ENCODE measurements at regions not wholly inside any gene's neighbourhood (a gene's known extent, or its start where the extent isn't known, plus 50 kb on each side); places are given as distances from the start of the nearest gene placed in this dataset.

- DNase-seq, result no peak
- H3K36me3 ChIP-seq, result no peaks in the 10 kb centered on the region
- peaks cover 74% of the 10 kb centered on the region for H3K27me3 ChIP-seq (ENCODE audit: low read depth)
- no peak for TF ChIP-seq CTCF (IDR thresholded peaks at IDR 0.05; ENCODE audit: borderline replicate concordance)
- H3K4me1 ChIP-seq, result no peaks in the 10 kb centered on the region
- peaks cover 10% of the 10 kb centered on the region for H3K9me3 ChIP-seq (replicated peaks)
- no peak overlapping the region for H3K27ac ChIP-seq (replicated peaks)
- H3K4me3 ChIP-seq, result no peak overlapping the region
- intact Hi-C loops (cut with micrococcal nuclease), result no loop called here
Observed at GRCh38 chr22:22429369-22430108, 79.0 kb downstream of the ZNF280B start.

DNA sequence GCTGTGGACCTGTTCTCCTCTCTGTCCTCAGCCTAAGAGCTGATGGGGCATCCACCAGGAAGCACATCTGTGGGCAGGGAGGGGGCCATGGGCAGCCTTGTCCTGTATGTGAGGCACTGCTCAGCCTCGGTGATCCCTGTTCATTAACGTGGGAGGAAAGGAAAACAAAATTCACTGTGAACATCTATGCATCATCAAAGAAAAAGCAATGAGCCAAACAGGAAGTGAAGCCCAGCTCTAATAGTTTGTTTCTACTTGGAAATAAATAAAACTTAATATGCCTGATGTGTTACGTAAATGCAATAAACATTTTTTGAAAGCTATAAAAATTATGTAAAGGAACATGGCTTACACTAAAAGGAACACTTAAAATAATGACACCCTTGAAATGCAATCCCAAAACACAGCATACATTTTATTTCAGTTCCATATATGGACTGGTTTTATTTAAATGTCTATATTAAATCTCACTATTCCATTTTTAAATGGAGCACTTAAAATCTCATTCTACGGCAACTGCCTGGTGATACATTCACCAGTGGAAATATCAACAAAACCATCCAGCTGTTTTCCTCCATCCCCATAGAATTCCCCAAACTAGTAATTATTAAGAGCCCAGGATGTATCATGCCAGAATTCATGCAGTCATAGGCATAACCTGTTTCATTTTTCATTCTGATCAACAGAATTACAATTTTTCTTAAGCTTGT, 78.3 kb downstream of the ZNF280B start:
- peaks cover 66% of the 10 kb centered on the region for H3K27me3 ChIP-seq (ENCODE audit: low read depth)

DNA sequence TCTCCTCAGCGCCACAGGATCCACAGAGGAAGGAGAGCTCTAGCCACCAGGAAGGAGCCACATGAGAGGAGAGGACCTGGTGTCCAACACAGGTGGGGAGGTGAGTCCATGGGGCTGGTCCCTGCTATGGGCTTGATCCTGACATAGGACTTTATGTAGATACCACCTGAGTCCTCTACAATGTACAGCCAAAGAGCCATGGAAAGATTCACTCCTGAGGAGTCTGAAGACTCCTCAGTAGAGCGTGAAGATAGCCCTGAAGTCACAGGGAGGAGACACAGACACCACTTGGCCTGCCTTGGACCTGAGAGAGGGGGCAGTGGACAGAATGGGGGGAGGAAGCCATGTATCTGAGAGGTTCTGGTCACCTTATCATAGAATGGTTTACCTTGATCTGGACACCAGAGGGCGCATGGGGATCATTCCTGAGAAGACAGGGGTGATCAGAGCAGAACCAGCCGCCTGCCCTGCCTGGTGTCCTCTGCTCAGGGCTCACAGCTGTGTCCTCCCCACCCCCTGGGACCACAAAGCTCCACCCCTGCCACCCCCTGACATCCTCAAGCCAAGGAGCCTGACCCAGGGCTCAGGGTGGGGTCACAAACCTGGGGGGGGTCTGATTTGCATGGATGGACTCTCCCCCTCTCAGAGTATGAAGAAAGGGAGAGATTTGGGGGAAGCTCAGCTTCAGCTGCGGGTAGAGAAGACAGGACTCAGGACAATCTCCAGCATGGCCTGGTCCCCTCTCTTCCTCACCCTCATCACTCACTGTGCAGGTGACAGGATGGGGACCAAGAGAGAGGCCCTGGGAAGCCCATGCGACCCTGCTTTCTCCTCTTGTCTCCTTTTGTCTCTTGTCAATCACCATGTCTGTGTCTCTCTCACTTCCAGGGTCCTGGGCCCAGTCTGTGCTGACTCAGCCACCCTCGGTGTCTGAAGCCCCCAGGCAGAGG, 77.0 kb downstream of the ZNF280B start:
- TF ChIP-seq CTCF (IDR thresholded peaks at IDR 0.05; ENCODE audit: borderline replicate concordance), result peak; percentile 66
- H3K27ac ChIP-seq (replicated peaks), result no peak overlapping the region
- H3K4me3 ChIP-seq, result no peak overlapping the region
- intact Hi-C loops (cut with micrococcal nuclease), result no loop called here
- peaks cover 14% of the 10 kb centered on the region for H3K9me3 ChIP-seq (replicated peaks)
- H3K4me1 ChIP-seq, result no peaks in the 10 kb centered on the region
- peaks cover 64% of the 10 kb centered on the region for H3K27me3 ChIP-seq (ENCODE audit: low read depth)
- H3K36me3 ChIP-seq, result no peaks in the 10 kb centered on the region
- DNase-seq, result peak; percentile 30

More for the DNA sequence above, 78.3 kb downstream of the ZNF280B start:
- no peaks in the 10 kb centered on the region for H3K36me3 ChIP-seq
- no peaks in the 10 kb centered on the region for H3K4me1 ChIP-seq
- H3K9me3 ChIP-seq (replicated peaks), result peaks cover 14% of the 10 kb centered on the region
- no peak overlapping the region for H3K4me3 ChIP-seq
- no peak for DNase-seq
- H3K27ac ChIP-seq (replicated peaks), result no peak overlapping the region
- intact Hi-C loops (cut with micrococcal nuclease), result no loop called here
- TF ChIP-seq CTCF (IDR thresholded peaks at IDR 0.05; ENCODE audit: borderline replicate concordance), result no peak

GRCh38 chr22:22432479-22432878, 76.1 kb downstream of the ZNF280B start:
- no peak for TF ChIP-seq CTCF (IDR thresholded peaks at IDR 0.05; ENCODE audit: borderline replicate concordance)
- H3K36me3 ChIP-seq, result no peaks in the 10 kb centered on the region
- DNase-seq, result no peak
- no peaks in the 10 kb centered on the region for H3K4me1 ChIP-seq
- H3K9me3 ChIP-seq (replicated peaks), result peaks cover 14% of the 10 kb centered on the region
- peaks cover 64% of the 10 kb centered on the region for H3K27me3 ChIP-seq (ENCODE audit: low read depth)
- H3K27ac ChIP-seq (replicated peaks), result no peak overlapping the region
- intact Hi-C loops (cut with micrococcal nuclease), result no loop called here
- H3K4me3 ChIP-seq, result no peak overlapping the region

DNA sequence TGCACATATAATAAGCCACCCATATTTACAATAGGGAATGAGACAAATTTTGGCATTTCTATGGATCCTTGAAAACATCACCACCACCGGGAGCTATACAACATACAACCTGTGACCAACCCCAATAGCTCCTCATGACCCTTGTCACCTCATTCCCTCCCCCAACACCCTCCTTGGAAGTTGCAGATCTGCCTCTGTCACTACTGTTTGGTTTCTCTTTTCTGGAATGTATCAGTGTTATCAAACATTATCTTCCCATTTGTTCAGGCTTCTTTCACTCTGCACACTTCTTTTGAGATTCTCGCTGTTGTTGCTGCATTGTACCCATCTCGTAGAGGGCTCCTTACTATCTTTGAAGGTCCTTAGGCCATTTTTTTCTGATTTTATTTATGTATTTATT, 75.6 kb downstream of the ZNF280B start:
- peaks cover 64% of the 10 kb centered on the region for H3K27me3 ChIP-seq (ENCODE audit: low read depth)
- no peak overlapping the region for H3K27ac ChIP-seq (replicated peaks)
- no peak for TF ChIP-seq CTCF (IDR thresholded peaks at IDR 0.05; ENCODE audit: borderline replicate concordance)
- H3K4me1 ChIP-seq, result no peaks in the 10 kb centered on the region
- peaks cover 14% of the 10 kb centered on the region for H3K9me3 ChIP-seq (replicated peaks)
- H3K36me3 ChIP-seq, result no peaks in the 10 kb centered on the region
- H3K4me3 ChIP-seq, result no peak overlapping the region
- no peak for DNase-seq
- intact Hi-C loops (cut with micrococcal nuclease), result no loop called here

Data from left ventricle myocardium inferior (tissue), 1 donor.